GM23338 (cell line): ENCODE measurements at regions not wholly inside any gene's neighbourhood (a gene's known extent, or its start where the extent isn't known, plus 50 kb on each side); places are given as distances from the start of the nearest gene placed in this dataset.

ENCODE experiments used
- EZH2 ChIP-seq: fragments of 200-600 bp; sonication (generic); IDR thresholded peaks from one replicate; pipeline ENCODE4 v1.8.0; 2017; ENCODE audit warnings: antibody characterized with exemption, mild to moderate bottlenecking, low read depth; ENCODE audit not compliant: unreplicated experiment
- JUNB ChIP-seq: IDR thresholded peaks from one replicate; pipeline ENCODE4 v1.6.1; 2016; ENCODE audit warnings: antibody characterized with exemption; ENCODE audit not compliant: unreplicated experiment
- REST ChIP-seq: IDR thresholded peaks from one replicate; pipeline ENCODE4 v1.6.1; 2018; ENCODE audit warnings: antibody characterized with exemption; ENCODE audit not compliant: unreplicated experiment
- ZNF114 ChIP-seq: fragments of 250-450 bp; sonication (Bioruptor Pico); IDR thresholded peaks from 2 replicates; pipeline ENCODE4 v1.5.0; 2020; ENCODE audit warnings: mild to moderate bottlenecking, moderate library complexity
- TF ChIP-seq, protein P1 (sequence below), 2 experiments: fragments of 200-600 bp in 1 of 2; sonication (generic) in 1 of 2; conservative IDR thresholded peaks; 2 replicates each; pipeline versions ENCODE4 v1.5.1 to v1.6.1; 2016 to 2017; ENCODE audit warnings: antibody characterized with exemption in 2 of 2, low read depth in 2 of 2, mild to moderate bottlenecking in 2 of 2, moderate library complexity in 1 of 2

DNA sequence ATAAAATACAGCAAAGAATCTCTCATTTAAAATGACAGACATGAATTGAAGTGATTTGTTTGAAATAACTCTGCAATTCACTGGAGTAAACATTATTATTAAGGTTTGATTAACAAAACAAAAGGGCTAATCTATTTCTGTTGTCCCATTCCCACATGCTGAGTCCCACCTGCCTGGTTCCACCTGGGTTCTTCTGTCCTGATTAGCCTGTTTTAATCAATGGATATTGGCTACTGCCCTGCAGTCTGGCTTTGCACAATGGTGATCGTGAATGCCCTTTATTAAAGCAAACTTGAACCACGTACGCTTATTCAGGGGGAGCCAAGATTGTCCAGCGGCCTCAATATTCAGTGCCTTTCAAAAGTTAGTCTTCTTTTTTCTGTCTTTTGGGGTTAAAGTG, 72.8 kb upstream of the CDH19 start:
- TF ChIP-seq, protein P1, sequence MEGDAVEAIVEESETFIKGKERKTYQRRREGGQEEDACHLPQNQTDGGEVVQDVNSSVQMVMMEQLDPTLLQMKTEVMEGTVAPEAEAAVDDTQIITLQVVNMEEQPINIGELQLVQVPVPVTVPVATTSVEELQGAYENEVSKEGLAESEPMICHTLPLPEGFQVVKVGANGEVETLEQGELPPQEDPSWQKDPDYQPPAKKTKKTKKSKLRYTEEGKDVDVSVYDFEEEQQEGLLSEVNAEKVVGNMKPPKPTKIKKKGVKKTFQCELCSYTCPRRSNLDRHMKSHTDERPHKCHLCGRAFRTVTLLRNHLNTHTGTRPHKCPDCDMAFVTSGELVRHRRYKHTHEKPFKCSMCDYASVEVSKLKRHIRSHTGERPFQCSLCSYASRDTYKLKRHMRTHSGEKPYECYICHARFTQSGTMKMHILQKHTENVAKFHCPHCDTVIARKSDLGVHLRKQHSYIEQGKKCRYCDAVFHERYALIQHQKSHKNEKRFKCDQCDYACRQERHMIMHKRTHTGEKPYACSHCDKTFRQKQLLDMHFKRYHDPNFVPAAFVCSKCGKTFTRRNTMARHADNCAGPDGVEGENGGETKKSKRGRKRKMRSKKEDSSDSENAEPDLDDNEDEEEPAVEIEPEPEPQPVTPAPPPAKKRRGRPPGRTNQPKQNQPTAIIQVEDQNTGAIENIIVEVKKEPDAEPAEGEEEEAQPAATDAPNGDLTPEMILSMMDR (conservative IDR thresholded peaks at IDR 0.05; ENCODE audit: low read depth in 2 of 2): no peak
- no peak for TF ChIP-seq REST
- TF ChIP-seq EZH2: no peak
- no peak for TF ChIP-seq JUNB
- TF ChIP-seq ZNF114: no peak
